ENCODE measurements at regions not wholly inside any gene's neighbourhood (a gene's known extent, or its start where the extent isn't known, plus 50 kb on each side); places are given as distances from the start of the nearest gene placed in this dataset.

- TF ChIP-seq CTCF (optimal IDR thresholded peaks at IDR 0.05 in 1 of 3, IDR thresholded peaks at IDR 0.05 in 1 of 3, conservative IDR thresholded peaks at IDR 0.05 in 1 of 3; ENCODE audit: extremely low read depth in 1 of 3, insufficient read depth in 2 of 3, low read length in 3 of 3) (no peak), EZH2 (IDR thresholded peaks at IDR 0.05; ENCODE audit: low read length) (no peak)
These were observed 299.6 kb downstream of the ADGRG6 start for GRCh38 chr6:142601427-142601826.
